CD4-positive, alpha-beta T cell (primary cell): ENCODE measurements at regions not wholly inside any gene's neighbourhood (a gene's known extent, or its start where the extent isn't known, plus 50 kb on each side); places are given as distances from the start of the nearest gene placed in this dataset.

Experiments used
- ATAC-seq: fragments of 200-7000 bp; cut with Tn5 transposase; one replicate; pipeline ENCODE4 v1.10.0; 2022; ENCODE audit warnings: mild to moderate bottlenecking; ENCODE audit not compliant: poor library complexity
- CTCF ChIA-PET: fragments of 350-600 bp; sonication (Branson Sonifier 250); formaldehyde crosslinking; loops from one replicate; lab custom pipeline; 2021; ENCODE audit warnings: antibody characterized with exemption, inconsistent platforms; lab: Charles Lee
- POLR2A ChIA-PET: fragments of 350-600 bp; sonication (Branson Sonifier 250); formaldehyde crosslinking; loops from one replicate; lab custom pipeline; 2021; ENCODE audit warnings: antibody characterized with exemption, inconsistent platforms; lab: Charles Lee
- DNase-seq, 14 experiments: peaks; one replicate each; pipeline ENCODE4 v3.0.0-alpha.2; 2013 to 2020; ENCODE audit warnings: mixed read lengths in 2 of 14
- H3K27ac ChIP-seq, 2 donors: one replicate each; pipeline versions ENCODE4 v1.5.1 to v1.7.0; 2013; ENCODE audit warnings: low read length in 2 of 2, low read depth in 1 of 2, mild to moderate bottlenecking in 1 of 2
- H3K27me3 ChIP-seq, 2 experiments: 1 replicate in 1 of 2; 2 replicates in 1 of 2; pipeline versions ENCODE4 v1.6.1 to v1.7.0; 2013; ENCODE audit warnings: low read length in 2 of 2, control low read depth in 1 of 2, mild to moderate bottlenecking in 1 of 2, moderate library complexity in 1 of 2; ENCODE audit not compliant: insufficient read depth in 2 of 2, control insufficient read depth in 1 of 2
- H3K36me3 ChIP-seq: one replicate; pipeline ENCODE4 v1.6.1; 2013; ENCODE audit warnings: low read length, control low read depth; ENCODE audit not compliant: insufficient read depth
- H3K4me1 ChIP-seq: one replicate; pipeline ENCODE4 v1.6.1; 2013; ENCODE audit warnings: low read length, control low read depth; ENCODE audit not compliant: insufficient read depth
- H3K4me3 ChIP-seq: one replicate; pipeline ENCODE4 v1.5.1; 2013; ENCODE audit warnings: mild to moderate bottlenecking, low read length, moderate library complexity
- H3K9me3 ChIP-seq, 2 experiments: 1 replicate in 1 of 2; 2 replicates in 1 of 2; pipeline versions ENCODE4 v1.6.1 to v1.7.0; 2013; ENCODE audit warnings: low read length in 2 of 2, mild to moderate bottlenecking in 2 of 2, control low read depth in 1 of 2, moderate library complexity in 1 of 2; ENCODE audit not compliant: control insufficient read depth in 1 of 2, insufficient read depth in 1 of 2
- H3K27ac Mint-ChIP-seq: one replicate; pipeline ENCODE4 v1.8.0; 2020; ENCODE audit warnings: mixed read lengths
- H3K27me3 Mint-ChIP-seq: one replicate; pipeline ENCODE4 v1.8.0; 2021; ENCODE audit warnings: mixed read lengths
- H3K36me3 Mint-ChIP-seq: one replicate; pipeline ENCODE4 v1.8.0; 2021; ENCODE audit warnings: low read depth, mixed read lengths
- H3K4me1 Mint-ChIP-seq: one replicate; pipeline ENCODE4 v1.8.0; 2021; ENCODE audit warnings: low read depth, mixed read lengths
- H3K4me3 Mint-ChIP-seq: one replicate; pipeline ENCODE4 v1.8.0; 2020; ENCODE audit warnings: mild to moderate bottlenecking, mixed read lengths
- H3K9me3 Mint-ChIP-seq: one replicate; pipeline ENCODE4 v1.8.0; 2020; ENCODE audit warnings: mixed read lengths
- intact Hi-C, 2 experiments: fragments of 100-400 bp; cut with DNase I in 1 of 2; cut with micrococcal nuclease in 1 of 2; formaldehyde crosslinking; loops; one replicate each; pipeline versions ENCODE4 v1.15.1 to v1.9.0; 2023 to 2025; cut with DNase I, micrococcal nuclease
- TF ChIP-seq, protein P1 (sequence below): fragments of 200-600 bp; IDR thresholded peaks from one replicate; pipeline ENCODE4 v1.8.0; 2022; ENCODE audit warnings: antibody characterized with exemption, mild to moderate bottlenecking

DNA sequence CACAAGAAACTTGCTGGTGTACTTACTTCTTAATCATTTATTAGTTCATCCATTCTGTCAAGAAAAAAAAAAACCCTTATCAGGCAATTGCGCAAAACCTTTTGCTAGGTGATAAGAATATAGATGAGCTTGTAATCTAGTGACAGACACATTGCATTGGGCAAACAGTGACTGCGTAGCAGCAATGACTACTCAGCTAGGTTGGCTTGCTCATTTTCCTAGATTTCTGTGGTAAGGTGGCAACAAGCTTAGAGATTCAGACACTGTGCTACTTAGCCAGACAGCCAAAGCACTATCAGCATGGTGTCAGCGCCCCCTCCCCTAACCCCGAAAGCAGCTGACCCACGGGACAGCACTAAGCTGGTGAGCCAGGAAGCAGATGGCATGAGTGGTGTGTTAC lies 203.1 kb downstream of the BARHL2 start:
- Histone ChIP-seq H3K9me3 (peaks cover 4% of the 10 kb centered on the region in 2 experiments), H3K4me3 (no peak overlapping the region), H3K4me1 (no peaks in the 10 kb centered on the region), H3K27ac (no peak overlapping the region), H3K36me3 (no peaks in the 10 kb centered on the region), H3K27me3 (peaks cover 0 to 2% of the 10 kb centered on the region in 2 experiments)
- POLR2A ChIA-PET, result no interaction called here
- ATAC-seq (no peak), DNase-seq (no peak)
- CTCF ChIA-PET, result no interaction called here
- Mint-ChIP-seq H3K27me3 (peaks cover 32% of the 10 kb centered on the region), H3K4me1 (no peaks in the 10 kb centered on the region), H3K9me3 (peaks cover 4% of the 10 kb centered on the region), H3K27ac (no peak overlapping the region), H3K36me3 (no peaks in the 10 kb centered on the region), H3K4me3 (no peak overlapping the region)
- intact Hi-C loops, result no loop called here
- TF ChIP-seq, protein P1, sequence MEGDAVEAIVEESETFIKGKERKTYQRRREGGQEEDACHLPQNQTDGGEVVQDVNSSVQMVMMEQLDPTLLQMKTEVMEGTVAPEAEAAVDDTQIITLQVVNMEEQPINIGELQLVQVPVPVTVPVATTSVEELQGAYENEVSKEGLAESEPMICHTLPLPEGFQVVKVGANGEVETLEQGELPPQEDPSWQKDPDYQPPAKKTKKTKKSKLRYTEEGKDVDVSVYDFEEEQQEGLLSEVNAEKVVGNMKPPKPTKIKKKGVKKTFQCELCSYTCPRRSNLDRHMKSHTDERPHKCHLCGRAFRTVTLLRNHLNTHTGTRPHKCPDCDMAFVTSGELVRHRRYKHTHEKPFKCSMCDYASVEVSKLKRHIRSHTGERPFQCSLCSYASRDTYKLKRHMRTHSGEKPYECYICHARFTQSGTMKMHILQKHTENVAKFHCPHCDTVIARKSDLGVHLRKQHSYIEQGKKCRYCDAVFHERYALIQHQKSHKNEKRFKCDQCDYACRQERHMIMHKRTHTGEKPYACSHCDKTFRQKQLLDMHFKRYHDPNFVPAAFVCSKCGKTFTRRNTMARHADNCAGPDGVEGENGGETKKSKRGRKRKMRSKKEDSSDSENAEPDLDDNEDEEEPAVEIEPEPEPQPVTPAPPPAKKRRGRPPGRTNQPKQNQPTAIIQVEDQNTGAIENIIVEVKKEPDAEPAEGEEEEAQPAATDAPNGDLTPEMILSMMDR, result no peak

DNA sequence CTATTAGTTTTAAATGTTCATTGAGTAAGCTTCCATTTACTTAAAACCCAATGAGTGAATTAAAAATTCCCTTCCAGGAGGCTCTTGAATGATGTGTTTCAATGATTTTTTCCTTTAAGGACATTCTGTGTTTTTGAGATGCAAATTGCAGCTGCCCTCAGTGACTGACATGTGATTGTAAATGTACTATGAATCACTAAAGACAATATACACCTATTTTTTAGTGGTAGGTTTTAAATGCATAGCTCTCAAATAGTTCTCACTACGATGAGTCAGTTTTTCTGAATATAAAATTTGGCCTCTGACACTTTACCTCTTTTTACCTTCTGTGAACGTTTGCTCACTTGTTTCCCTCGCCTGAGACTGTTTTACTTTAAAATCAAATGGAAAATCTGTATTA lies 204.7 kb downstream of the BARHL2 start:
- CTCF ChIA-PET, result no interaction called here

DNA sequence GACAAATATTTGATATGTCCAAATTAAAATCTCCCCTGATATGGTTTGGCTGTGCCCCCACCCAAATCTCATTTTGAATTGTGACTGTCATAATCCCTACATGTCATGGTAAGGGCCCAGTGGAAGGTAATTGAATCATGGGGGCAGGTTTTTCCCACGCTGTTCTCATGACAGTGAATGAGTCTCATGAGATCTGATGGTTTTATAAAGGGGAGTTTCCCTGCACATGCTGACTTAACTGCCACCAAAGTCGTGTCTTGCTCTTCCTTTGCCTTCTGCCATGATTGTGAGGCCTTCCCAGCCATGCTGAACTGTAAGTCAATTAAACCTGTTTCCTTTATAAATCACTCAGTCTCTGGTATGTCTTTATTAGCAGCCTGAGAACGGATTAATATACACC lies 207.0 kb downstream of the BARHL2 start:
- no peak overlapping the region for H3K4me3 ChIP-seq
- H3K9me3 ChIP-seq, result no peaks in the 10 kb centered on the region
- H3K27ac Mint-ChIP-seq, result no peak overlapping the region
- intact Hi-C loops, result no loop called here
- CTCF ChIA-PET, result no interaction called here
- H3K27ac ChIP-seq, result no peak overlapping the region
- peaks cover 2% of the 10 kb centered on the region for H3K9me3 Mint-ChIP-seq
- H3K4me1 ChIP-seq, result no peaks in the 10 kb centered on the region
- POLR2A ChIA-PET, result no interaction called here
- peaks cover 16% of the 10 kb centered on the region for H3K27me3 Mint-ChIP-seq
- H3K36me3 Mint-ChIP-seq, result no peaks in the 10 kb centered on the region
- H3K4me3 Mint-ChIP-seq, result no peak overlapping the region
- peaks cover 0 to 2% of the 10 kb centered on the region in 2 experiments for H3K27me3 ChIP-seq
- TF ChIP-seq, protein P1, result no peak
- H3K36me3 ChIP-seq, result no peaks in the 10 kb centered on the region
- DNase-seq, result no peak
- no peak for ATAC-seq
- H3K4me1 Mint-ChIP-seq, result no peaks in the 10 kb centered on the region

More for the DNA sequence above, 204.7 kb downstream of the BARHL2 start:
- Mint-ChIP-seq H3K4me1 (no peaks in the 10 kb centered on the region), H3K9me3 (peaks cover 2% of the 10 kb centered on the region), H3K36me3 (no peaks in the 10 kb centered on the region), H3K4me3 (no peak overlapping the region), H3K27me3 (peaks cover 28% of the 10 kb centered on the region), H3K27ac (no peak overlapping the region)
- intact Hi-C loops, result no loop called here
- Histone ChIP-seq H3K27ac (no peak overlapping the region), H3K4me3 (no peak overlapping the region), H3K27me3 (peaks cover 0 to 2% of the 10 kb centered on the region in 2 experiments), H3K36me3 (no peaks in the 10 kb centered on the region), H3K4me1 (no peaks in the 10 kb centered on the region), H3K9me3 (peaks cover 0 to 4% of the 10 kb centered on the region in 2 experiments)
- POLR2A ChIA-PET, result no interaction called here
- TF ChIP-seq, protein P1, result no peak
- DNase-seq (no peak), ATAC-seq (no peak)
